Upper lobe of left lung (tissue), 4 donors: ENCODE measurements at regions not wholly inside any gene's neighbourhood (a gene's known extent, or its start where the extent isn't known, plus 50 kb on each side); places are given as distances from the start of the nearest gene placed in this dataset.

ENCODE experiments used
- CTCF ChIP-seq, 6 experiments: fragments of 450-650 bp in 4 of 6; fragments of 200-600 bp in 2 of 6; sonication (generic) in 2 of 6; IDR thresholded peaks; one replicate each; pipeline ENCODE4 v1.5.1; 2016 to 2019; ENCODE audit warnings: antibody characterized with exemption in 6 of 6
- EP300 ChIP-seq, 4 donors: sonication (generic); formaldehyde crosslinking; IDR thresholded peaks; one replicate each; pipeline ENCODE4 v1.5.1; 2017; ENCODE audit warnings: antibody characterized with exemption in 4 of 4, control low read depth in 2 of 4
- POLR2A ChIP-seq, 4 donors: fragments of 450-650 bp; IDR thresholded peaks; one replicate each; pipeline ENCODE4 v1.5.1; 2016 to 2017; ENCODE audit warnings: antibody characterized with exemption in 4 of 4, mild to moderate bottlenecking in 2 of 4
- POLR2AphosphoS5 ChIP-seq, 2 donors: sonication (generic); formaldehyde crosslinking; IDR thresholded peaks; one replicate each; pipeline ENCODE4 v1.5.1; 2017; ENCODE audit warnings: antibody characterized with exemption in 2 of 2

DNA sequence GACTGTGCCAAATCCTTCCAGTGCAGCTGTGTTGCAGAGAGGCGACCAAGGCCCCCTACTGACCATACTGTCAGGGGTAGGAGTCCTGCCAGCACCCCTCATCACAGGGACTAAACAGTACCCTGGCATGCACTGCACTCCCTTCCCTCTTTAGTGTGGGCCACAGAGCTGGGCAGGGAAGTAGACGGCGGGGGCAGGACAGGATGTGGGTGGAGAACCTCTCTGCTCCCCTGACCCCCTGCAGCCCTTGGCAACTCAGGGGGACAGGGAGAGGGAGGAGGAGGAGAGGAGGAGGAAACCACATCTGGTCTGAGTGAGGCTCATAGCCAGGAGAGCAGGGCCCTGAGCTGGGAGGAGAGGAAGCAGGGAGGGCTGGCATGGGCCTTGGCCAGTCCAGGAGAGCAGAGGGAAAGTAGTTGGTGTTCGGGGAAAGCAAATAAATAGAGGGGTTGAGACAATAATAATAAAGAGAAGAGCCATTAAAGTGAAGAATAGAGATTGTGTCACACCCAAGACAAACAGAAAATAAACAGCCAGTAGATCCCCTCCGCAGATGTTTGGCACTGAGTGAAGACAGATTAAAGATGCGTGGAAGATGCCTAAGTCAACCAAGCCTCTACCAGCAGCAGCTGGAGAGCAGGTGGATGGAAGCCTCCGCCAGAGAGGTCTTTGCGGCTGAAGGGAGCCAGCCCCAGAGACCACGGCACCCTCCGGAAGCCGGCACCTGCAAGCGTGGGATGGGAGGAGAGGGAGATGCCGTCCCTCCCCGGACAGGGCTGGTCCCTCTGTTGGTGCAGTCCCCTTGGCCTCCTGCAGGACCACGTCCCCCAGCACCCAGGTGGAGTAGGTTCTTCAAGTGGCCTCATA, 61.5 kb downstream of the RPUSD4 start:
- TF ChIP-seq POLR2A (IDR thresholded peaks at IDR 0.05) = no peak
- TF ChIP-seq CTCF (IDR thresholded peaks at IDR 0.05) = no peak
- no peak for TF ChIP-seq EP300 (IDR thresholded peaks at IDR 0.05)
- no peak for TF ChIP-seq POLR2AphosphoS5 (IDR thresholded peaks at IDR 0.05)
